ENCODE measurements at regions not wholly inside any gene's neighbourhood (a gene's known extent, or its start where the extent isn't known, plus 50 kb on each side); places are given as distances from the start of the nearest gene placed in this dataset.

- H3K27me3 Mint-ChIP-seq (ENCODE audit: low read depth): peaks cover 25% of the 10 kb centered on the region
- peak overlapping the region in 1 of 3 experiments; percentile 73 for H3K27ac Mint-ChIP-seq
- peaks cover 14% of the 10 kb centered on the region for H3K4me1 Mint-ChIP-seq
- no peak for TF ChIP-seq CTCF (IDR thresholded peaks at IDR 0.05; ENCODE audit: unreplicated experiment in 3 of 3)
- no peak overlapping the region for H3K4me3 Mint-ChIP-seq
- H3K9me3 Mint-ChIP-seq: peaks cover 16% of the 10 kb centered on the region
- H3K36me3 Mint-ChIP-seq (ENCODE audit: low read depth): peaks cover 4% of the 10 kb centered on the region
Observed at GRCh38 chr1:25166847-25167246, 65.5 kb downstream of the SYF2 start.

DNA sequence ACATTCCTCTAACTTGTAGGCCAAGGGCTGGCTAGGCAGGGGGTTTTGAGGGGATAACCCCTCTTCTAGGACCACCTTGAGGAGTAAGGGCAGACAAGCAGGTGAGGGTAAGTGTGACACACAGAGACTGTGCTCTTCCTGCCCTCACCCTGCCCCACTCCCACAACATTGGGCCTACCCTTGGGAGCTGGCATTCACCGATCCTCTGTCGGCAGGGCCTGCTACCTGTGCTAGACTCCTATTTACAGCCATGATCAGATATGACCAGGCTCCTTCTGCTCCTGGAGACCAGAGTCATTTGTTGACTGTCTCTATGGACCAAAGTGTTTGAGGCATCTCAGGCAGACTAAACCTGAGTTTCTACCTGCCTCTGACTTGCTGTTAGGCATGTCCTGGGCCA, 68.3 kb downstream of the SYF2 start:
- H3K27me3 Mint-ChIP-seq (ENCODE audit: low read depth): peaks cover 20% of the 10 kb centered on the region
- peaks cover 33% of the 10 kb centered on the region for H3K9me3 Mint-ChIP-seq
- no peak overlapping the region for H3K27ac Mint-ChIP-seq
- no peak for TF ChIP-seq CTCF (IDR thresholded peaks at IDR 0.05; ENCODE audit: unreplicated experiment in 3 of 3)
- peaks cover 14% of the 10 kb centered on the region for H3K4me1 Mint-ChIP-seq
- no peak overlapping the region for H3K4me3 Mint-ChIP-seq
- peaks cover 4% of the 10 kb centered on the region for H3K36me3 Mint-ChIP-seq (ENCODE audit: low read depth)

- Mint-ChIP-seq H3K27me3 (ENCODE audit: low read depth) (peaks cover 10% of the 10 kb centered on the region), H3K4me3 (no peak overlapping the region), H3K4me1 (no peaks in the 10 kb centered on the region), H3K36me3 (ENCODE audit: low read depth) (peaks cover 4% of the 10 kb centered on the region), H3K9me3 (peaks cover 42% of the 10 kb centered on the region), H3K27ac (peak overlapping the region in 1 of 3 experiments; percentile 43)
- no peak for TF ChIP-seq CTCF (IDR thresholded peaks at IDR 0.05; ENCODE audit: unreplicated experiment in 3 of 3)
Observed at GRCh38 chr1:25161981-25162380, 70.3 kb downstream of the SYF2 start.

- H3K9me3 Mint-ChIP-seq: peaks cover 44% of the 10 kb centered on the region
- no peaks in the 10 kb centered on the region for H3K4me1 Mint-ChIP-seq
- H3K36me3 Mint-ChIP-seq (ENCODE audit: low read depth): peaks cover 3% of the 10 kb centered on the region
- TF ChIP-seq CTCF (IDR thresholded peaks at IDR 0.05; ENCODE audit: unreplicated experiment in 3 of 3): no peak
- H3K27me3 Mint-ChIP-seq (ENCODE audit: low read depth): peaks cover 17% of the 10 kb centered on the region
- no peak overlapping the region for H3K4me3 Mint-ChIP-seq
- H3K27ac Mint-ChIP-seq: no peak overlapping the region
Observed at GRCh38 chr1:25157846-25158245, 74.5 kb downstream of the SYF2 start.

- peaks cover 3% of the 10 kb centered on the region for H3K36me3 Mint-ChIP-seq (ENCODE audit: low read depth)
- peaks cover 4% of the 10 kb centered on the region for H3K4me1 Mint-ChIP-seq
- peaks cover 27% of the 10 kb centered on the region for H3K27me3 Mint-ChIP-seq (ENCODE audit: low read depth)
- peaks cover 27% of the 10 kb centered on the region for H3K9me3 Mint-ChIP-seq
- no peak overlapping the region for H3K4me3 Mint-ChIP-seq
- H3K27ac Mint-ChIP-seq: no peak overlapping the region
- no peak for TF ChIP-seq CTCF (IDR thresholded peaks at IDR 0.05; ENCODE audit: unreplicated experiment in 3 of 3)
Observed at GRCh38 chr1:25150985-25151495, 81.3 kb downstream of the SYF2 start.

DNA sequence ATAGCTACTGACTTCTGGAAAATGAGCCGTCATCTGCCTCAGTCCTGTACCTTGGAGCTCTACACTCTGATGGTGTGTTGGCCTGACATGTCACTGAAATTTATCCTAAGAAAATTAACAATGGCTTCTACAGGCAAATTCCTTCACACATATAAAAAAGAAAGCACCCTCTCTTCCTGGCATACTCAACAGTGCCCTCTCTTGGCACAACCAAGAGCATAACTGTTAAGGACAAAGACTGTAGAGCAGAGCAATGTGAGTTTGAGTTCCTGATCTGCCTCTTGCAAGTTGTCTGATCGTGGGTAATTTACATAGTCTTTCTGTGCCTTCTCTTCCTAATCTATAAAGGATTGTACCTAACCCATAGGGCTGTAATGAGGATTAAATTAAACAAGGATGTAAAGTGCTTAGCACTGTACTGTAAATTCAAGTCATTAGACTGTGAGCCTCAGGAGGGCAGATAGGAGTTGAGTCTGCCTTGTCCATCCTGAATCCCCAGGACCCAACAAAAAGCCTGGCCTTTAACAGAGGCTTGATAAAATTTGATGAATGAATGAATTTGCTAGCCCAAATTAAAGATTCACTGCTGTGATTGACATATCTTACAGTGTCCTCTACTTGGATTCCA, 83.5 kb downstream of the SYF2 start:
- no peaks in the 10 kb centered on the region for H3K36me3 Mint-ChIP-seq (ENCODE audit: low read depth)
- TF ChIP-seq CTCF (IDR thresholded peaks at IDR 0.05; ENCODE audit: unreplicated experiment in 3 of 3): no peak
- H3K27ac Mint-ChIP-seq: no peak overlapping the region
- peaks cover 22% of the 10 kb centered on the region for H3K27me3 Mint-ChIP-seq (ENCODE audit: low read depth)
- H3K9me3 Mint-ChIP-seq: peaks cover 16% of the 10 kb centered on the region
- H3K4me1 Mint-ChIP-seq: peaks cover 12% of the 10 kb centered on the region
- no peak overlapping the region for H3K4me3 Mint-ChIP-seq

All from nephron (organoid).